Activated T-cell treated with anti-CD3 and anti-CD28 coated beads for 4 hours (primary cell): ENCODE measurements at regions not wholly inside any gene's neighbourhood (a gene's known extent, or its start where the extent isn't known, plus 50 kb on each side); places are given as distances from the start of the nearest gene placed in this dataset.

Experiments
- DNase-seq: peaks from one replicate; pipeline ENCODE4 v3.0.0-alpha.2; 2020

DNA sequence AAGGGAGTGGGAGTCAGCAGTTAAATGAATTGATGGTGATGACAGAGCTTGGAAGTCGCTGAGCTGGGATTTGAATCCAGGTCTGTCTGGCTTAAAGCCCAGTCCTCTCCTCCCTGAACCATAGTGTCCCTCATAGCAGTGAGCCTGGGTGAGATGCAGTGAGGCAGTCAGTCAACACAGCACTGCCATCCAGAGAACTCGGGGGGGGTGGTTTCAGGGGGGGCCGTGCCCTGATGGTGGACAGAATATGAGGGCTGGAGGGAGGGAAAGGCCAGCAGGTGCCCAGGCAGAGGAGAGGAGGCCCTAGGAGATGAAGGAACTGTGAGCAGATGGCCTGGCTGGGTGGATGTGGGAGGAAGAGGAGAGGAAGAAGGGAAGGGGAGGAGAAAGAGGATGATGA is 405.6 kb downstream of the PTPRU start:
- no peak for DNase-seq

DNA sequence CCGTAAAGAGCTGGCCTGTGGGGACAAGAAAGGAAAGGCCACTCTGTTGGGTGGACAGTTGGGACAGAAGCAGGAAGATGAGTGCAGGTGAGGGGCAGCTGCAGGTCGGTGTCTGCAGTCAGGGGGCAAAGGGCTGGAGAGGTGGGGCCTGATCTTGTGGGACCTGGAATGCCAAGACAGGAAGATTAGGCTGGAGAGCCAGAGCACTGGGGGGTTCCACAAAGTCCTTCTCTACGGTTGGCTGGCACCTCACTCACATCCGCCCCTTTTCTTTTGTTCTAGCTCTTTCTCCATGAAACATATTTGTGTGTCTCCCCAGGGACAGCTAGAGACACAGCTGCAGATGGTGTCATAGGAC is 404.1 kb downstream of the PTPRU start:
- DNase-seq, result no peak

DNA sequence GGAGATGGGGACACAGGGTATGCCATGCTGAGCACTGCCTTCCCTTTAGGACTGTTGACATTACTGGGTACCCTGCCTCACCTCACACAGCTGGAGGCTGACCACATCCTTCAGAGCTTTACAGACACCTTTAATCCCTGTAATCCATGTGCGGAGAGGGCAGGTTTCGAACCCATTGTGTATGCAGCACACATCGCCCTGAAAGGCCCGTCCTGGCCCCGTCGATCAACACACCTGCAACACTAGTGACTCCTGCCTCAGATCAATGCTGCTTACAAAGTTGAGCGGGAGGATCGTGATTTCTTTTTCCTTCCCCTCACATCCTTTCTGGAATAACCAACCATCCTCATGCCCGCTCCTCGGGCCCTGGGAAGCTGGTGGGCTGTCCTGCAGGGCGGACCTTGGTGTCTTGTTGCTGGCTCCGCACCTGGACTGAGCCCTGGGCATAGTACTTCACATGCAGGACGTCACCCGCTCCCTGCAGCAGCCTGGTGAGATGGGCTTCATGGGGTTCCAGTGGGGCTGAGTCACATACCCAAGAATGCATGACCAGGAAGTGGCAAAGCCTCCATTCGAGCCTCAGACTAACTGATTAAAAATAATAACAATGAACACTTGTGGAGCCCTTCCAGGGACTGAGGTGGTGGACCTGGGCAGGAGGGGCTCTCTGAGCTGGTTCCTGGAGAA is 403.6 kb downstream of the PTPRU start:
- no peak for DNase-seq

DNA sequence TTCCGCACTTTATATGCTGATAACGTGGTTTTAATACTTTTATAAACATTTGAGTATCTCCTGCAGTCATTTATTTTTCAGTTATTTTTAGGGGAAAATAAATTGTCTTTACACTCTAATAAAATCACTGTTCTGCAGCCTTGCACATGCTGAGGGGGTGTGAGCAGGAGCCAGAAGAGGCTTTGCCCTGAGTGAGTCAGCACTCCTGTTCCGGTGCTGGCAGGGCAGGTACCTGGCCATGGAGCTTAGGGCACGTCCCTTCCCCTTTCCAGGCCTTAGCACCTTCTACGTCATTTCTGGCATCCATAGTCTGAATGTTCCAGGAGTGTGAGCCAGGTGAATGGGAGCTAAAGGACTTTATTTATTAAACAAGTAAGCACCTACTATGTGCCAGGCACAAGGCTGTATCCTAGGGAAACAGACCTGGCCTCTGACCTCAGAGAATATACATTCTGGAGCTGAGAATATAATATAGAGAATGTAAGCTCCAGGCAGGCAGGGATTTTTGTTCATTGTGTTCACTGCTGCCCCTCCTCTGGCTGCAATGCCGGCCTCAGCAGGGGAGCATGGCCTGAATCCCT is 402.9 kb downstream of the PTPRU start:
- no peak for DNase-seq

DNA sequence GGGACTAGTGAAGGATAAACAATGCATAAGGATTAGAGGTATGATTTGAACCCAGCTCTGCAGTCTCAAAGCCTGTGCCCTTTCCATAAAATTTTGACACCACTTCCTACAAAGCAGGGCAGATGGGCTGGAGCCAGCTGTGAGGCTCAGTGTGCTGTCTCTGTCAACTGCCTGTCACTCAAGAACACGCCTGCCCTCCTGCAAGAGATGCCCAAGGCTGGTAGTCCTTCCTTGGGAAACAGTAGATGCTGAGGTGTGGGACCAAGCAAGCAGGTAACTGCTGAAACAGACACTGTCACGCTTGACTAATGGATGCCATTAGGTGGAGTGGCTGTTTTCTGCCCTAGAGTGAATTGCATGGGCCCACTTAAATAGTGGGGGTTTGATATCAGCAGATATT is 402.0 kb downstream of the PTPRU start:
- no peak for DNase-seq

DNA sequence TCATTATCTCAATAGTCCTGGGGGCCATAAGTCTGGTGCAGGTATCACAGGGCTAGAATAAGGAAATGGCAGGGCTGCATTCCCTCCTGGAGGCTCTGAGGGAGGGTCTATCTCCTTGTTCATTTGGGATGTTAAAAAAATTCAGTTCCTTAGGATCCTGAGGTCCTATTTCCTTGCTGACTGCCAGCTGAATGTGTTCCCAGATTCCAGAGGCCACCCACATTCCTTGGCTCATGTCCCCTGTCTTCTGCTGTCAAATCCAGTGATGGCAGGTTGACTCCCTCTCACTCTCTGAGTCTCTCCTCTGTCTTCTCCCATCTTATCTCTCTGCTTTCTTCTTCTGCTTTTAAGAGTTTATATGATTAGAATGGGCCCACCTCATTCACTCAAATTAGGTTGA is 400.6 kb downstream of the PTPRU start:
- no peak for DNase-seq

DNA sequence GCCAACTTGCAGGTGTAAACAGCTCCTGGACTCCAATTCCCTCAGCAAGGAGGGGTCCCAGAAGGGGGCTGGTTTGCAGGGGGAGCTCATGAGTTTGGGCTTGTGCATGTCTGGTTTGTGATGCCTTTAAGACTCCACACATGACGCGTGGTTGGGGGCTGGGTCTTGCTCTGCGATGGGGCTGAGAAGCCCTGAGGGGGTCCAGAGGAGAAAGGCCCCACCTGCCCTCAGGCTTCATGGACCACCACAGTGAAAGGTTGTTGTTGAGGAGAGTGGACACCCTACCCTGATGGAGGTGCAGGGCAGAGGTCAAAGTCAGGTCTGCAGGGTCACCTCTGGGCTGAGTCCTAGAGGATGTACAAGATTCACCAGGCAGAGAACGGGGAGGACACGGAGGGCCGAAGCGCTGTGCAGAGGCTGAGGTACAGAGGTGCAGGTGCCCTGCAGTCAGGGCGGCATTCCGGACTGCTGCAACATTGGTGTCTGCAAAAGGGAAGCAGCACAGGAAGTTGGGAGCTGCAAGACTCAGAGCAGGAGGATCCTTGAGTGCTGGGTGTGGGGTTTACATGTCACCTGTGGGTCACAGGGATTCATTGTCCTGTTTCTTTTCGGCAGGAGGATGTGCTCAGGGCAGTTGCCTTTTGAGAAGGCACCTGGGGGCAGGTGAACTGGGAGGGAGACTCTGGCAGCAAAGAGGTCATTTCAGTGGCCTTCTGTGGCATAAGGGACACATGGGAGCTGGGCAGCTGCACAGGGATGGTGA is 399.4 kb downstream of the PTPRU start:
- DNase-seq, result no peak

DNA sequence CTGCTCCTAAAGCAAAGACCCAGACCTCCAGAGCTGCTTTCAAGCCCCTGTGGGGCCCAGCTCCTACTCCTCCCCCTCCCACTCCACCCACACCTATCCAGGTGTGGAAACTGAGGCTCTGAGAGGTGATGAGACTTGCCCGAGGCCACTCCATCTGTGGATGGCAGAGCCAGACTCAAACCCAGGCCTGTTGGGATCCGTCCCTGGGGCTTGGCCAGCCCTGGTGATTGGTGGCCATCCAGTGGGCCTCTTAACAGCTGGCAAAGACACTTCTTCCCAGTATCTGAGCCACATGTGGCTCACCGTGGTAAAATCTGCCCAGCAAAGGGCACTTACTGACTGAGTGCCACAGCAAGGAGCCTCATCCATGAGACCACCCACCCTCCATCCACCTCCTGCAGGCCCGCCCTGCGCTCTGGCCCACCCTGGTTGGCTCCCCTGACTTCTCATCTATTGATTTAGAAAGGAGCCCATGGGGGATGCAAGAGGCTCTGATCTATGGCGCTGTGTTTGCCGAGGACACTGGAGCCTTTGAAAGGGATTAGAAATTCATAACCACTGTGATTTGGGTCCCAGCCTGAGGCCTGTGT is 398.5 kb downstream of the PTPRU start:
- no peak for DNase-seq

DNA sequence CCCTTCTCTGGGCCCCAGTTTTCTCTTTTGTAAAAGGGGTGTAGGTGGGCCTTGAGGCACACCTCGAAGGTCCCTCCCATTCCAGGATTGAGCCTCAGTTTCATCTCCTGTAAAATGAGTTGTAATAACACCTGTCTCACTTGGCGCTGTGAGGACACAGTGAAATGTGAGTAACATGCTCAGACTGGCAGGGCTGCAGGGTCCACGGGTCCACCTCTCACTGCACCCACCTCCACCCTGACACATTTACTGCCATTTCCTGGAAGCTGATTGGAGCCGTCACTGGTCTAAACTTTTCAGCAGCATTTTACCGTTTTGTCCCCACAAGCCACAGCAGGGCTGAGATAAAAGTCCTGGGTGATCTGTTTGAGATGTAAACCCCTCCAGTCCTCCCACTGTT is 398.0 kb downstream of the PTPRU start:
- DNase-seq, result no peak

DNA sequence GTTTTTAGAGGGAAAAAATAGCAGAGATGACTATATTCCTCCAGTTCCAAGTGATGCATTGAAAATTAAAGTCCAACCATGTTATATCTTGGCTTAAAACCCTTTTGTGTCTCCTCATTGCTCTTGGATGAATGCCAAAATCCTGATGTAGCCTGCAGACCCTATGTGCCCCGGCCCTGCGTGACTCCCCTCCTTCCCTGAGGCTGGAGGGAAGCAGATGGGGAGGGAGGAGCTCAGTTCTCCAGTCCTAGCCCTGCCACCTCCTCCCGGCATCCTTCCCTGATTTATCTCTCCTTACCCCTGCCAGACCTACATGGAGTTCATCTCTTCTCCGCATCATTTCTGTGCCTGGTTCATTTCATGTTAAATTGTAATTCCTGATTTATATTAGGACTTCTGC is 397.4 kb downstream of the PTPRU start:
- no peak for DNase-seq

DNA sequence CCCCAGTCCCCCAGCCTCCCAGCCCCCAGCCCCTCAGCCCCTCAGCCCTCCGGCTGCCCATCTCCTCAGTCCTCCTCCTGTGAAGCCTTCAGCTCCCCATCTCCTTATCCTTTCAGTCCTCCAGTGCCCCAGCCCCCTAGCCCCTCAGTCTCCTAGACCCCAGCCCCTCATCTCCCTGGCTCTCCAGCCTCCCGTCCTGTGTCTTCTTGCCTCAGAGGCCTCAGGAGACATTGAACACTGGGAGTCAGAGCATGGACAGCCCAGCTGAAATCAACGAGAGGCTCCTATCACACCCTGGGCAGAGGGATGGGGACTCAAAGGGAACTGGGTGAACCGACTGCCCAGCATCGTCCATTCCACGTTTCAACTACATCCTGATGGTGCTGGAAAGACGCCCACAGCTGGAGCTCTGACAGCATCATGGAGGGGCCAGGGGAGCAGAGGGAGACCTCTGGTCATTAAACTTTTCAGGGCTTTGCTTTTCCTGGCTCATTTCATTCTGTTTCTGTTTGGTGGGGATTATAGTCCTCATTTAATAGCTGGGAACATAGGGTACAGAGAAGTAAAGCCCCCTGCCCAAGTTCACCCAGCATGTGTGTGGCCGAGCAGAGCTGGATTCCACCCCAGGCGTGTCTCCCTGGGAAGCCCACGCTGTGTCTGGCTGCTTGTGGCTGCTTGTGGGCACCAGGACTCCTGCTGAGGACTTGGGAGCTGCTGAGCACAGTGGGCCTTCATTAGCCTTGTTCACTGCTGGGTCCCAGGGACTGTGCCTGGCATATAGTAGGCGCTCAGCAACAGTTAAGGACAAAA is 396.7 kb downstream of the PTPRU start:
- DNase-seq, result no peak

DNA sequence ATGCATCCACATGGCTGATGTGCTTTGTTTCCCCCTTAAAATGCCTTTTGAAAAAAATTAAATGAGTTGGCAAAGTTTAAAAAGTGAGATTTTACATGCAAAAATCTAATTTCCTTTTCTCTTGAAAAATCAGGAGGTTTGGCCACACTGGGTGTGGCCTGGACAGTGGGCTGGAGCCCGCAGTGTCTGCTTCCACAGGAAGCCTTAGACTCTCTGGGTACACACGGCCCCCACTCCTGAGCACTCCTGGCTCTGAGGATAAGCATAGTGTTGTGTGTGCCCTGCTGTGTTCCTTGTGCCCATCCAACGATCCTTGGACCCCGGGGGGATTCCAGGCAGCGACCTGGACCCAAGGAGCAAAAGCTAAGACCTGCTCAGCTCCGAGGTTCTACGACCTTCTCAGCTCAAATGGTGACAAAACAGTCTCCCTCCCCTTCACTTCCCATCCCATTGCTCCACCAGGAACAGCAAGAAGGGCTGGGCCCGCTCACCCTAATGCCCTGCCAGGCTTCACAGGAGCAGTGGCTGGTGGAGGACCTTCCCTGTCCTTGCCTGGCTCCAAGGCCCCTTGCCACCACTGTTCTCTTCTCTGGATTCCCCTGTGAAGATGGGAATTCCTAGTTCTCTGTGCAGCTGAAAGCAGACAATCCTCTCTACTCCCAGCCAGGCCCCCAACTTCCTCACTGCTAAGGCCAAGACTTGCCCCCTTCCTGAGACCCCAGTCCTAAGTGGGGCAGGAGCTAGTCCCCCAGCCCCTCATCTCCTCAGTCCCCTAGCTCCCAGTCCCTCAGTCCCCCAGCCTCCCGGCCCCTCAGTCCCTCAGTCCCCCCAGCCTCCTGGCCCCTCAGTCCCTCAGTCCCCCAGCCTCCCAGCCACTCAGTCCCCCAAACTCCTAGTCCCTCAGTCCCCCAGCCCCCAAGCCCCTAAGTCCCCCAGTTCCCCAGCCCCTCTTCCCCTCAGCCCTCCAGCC is 395.8 kb downstream of the PTPRU start:
- DNase-seq, result no peak

DNA sequence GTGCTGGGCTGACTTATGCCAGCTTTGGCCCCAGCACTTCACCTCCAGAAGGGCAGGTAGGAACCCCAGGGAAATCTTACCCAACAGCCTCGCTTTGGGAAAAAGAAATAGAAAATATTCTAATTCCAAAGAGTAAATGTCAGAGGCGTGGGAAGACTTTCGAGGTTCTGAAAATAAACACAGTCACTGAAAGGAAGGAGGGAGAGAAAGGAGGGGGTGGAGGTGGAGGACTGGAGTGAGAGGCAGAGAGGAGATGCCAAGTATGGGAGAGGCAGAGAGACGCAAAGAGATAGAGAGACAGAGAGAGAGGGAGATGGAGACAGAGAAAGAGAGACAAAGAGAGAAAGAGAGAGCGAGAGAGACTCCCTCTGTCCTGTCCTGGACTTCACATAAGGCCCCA is 395.0 kb downstream of the PTPRU start:
- DNase-seq, result no peak

DNA sequence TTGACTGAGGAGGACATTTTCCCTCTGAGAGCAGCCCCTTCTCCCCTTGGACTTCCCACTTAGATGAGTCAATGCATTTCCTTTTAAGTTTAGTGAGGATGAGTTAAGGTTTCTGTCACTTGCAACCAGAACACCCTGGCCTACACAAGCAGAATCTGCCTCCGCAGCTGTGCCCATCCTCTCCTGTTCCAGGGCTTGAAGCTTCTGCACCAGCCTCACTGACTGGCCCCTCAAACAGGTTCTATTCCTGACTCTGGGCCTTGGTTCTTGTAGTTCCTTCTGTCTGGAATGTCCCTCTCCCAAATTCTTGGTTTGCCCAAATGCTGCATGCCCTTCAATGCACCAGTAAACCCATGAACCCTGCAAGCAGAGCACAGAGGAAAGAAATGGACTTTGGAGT is 394.4 kb downstream of the PTPRU start:
- no peak for DNase-seq

DNA sequence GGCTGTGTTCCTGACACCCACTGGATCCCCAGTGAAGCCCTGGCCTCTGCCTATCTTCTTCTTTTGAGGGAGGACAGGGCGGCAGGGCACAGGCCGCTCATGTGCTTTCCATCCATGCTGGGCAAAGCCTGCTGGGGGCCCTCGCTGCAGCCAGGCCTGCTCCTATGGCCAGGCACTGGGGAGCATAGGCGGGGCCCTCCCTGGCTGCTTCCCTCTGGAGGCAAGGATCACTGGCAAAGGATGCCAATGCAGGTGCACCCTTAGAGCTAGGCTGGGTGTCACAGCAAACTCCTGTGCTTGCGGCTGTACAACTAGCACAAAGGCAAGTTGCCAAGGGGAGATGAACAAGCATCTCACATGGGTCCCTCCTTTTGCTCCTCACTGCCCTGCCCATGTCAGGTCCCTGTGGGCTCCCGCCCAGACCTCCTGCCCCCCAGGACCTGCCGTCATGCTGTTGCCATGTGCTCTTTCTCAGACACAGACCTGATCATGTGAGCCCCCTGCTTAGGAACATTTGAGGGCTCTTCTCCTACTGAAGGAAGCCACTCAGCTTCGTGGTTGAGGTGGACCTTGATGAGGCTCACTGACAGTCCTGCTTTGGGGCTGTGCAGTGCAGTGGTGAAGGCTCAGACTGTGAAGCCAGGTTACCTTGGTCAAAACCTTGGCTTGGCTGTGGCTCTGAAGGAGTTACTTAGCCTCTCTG is 393.6 kb downstream of the PTPRU start:
- no peak for DNase-seq

DNA sequence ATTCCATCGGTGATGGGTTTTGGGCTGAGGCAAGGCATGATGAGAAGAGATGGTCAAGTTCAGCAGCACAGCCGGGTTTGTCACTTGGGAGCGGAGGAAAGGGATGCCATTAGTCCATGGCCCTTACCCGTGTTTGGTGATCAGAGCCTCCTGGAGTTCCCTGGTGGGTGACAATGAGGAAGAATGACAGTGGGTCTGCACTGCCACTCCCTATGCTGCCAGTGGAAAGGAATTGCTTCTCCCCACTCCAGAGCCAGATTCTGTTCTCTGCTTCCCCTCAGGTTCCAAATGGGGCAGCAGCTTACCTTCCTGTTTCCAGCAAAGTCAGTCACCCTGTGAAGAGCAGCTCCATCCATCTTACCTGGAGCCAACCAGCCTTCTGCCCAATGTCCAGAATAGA is 393.1 kb downstream of the PTPRU start:
- DNase-seq, result no peak

DNA sequence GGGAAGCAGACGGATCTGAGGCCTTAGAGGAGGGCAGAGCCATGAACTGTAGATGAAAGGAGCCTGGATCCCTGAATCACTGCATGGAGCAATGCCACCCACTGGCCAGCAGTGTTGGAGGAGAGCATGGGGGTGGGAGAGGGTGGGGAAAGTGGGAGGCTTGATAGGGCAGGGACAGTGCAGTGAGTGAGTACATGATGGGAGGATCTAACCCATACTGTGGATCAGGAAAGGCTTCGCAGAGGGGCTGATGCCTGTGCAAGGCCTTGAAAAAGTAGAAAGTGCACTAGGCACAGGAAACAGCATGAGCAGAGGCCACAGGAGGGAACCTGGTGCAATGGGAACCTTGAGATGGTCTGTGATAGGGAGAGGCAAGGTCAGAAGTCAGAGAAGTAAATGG is 391.9 kb downstream of the PTPRU start:
- no peak for DNase-seq

DNA sequence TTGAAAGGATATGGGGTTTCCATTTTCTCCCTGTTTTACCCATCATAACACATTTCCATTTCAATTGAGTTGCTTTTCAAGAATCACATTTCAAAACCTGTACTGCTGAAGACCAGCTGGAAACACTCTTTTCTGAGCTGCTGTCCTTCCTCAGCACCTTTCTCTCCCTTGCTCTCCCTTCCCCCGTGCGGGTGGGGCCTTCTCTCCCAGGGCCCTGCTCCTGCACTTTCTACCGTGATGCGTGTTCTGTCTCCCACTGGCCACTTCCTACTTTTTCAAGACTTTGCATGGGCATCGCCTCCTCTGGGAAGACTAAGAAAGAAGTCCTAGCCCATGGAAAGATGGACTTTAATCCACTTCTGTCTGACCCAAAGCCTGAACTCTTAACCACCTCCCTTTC is 390.4 kb downstream of the PTPRU start:
- no peak for DNase-seq

DNA sequence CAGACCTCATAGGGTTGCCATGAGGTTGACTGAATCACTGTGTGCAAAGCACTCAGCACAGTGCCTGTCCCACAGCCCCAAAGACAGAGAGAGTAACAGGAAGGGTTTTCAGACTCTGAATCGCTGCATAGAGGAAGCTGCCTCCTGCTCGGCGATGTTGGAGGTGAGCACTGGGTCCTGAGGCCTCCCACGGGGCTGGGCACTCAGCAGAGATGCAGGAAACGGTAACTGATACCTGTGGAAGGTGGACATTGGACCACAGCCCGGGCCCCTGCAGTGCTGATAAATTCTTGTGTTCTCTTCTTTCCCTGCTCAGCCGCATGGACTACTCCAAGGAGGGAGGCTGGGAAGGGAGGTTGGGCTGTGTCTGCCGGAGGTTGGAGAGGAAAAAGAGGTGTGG is 389.7 kb downstream of the PTPRU start:
- no peak for DNase-seq

DNA sequence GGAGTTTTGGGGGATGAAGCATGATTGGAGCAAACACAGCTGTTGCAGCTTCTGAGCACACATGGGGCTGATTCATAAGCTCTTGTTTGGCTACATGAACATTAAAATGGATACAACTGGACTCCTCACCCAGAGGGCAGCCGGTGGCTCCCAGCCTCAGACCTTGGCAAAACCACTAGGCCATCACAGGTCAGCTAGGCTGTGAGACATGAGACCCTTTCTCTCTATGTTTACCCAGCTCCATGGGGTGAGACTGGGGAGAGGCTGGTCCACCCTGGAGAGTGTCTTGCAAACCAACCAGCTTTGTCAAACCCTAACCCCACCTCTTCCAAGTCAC is 388.7 kb downstream of the PTPRU start:
- DNase-seq, result no peak

DNA sequence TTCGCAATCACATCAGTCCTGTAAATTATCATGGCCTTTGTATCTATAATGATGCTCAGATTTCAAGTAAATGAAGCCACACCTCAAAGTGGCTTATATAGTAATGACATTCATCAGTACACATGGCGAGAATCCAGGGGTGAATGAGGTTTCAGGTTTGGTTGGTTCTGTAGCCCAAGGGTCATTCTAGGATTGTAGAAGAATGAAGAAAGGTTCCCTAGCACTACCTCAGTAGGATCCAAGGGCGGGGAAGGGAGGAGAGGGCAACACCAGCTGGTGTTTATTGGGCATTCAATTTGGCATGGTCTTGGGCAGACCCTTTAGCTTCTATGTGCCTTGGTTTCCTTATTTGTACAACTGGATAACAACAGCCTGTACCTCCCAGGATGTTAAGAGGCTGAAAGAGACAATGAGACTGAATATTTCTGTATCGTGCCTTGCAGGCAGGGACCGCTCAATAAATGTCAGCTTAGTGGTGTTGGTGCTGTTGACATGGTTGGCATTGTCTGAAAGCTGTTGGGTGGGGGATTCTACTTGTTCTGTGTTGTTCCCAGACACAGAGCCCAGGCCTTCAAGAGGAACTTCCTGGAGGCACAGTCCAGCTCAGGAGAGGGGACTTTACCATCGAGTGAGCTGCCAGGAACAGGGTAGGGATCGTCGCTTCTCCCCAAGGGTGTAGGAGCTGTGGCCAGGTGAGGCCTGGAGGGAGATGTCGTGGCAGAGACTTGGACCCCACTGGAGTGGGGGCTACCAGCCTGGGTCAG is 388.2 kb downstream of the PTPRU start:
- no peak for DNase-seq
